K562 (cell line): ENCODE measurements at regions not wholly inside any gene's neighbourhood (a gene's known extent, or its start where the extent isn't known, plus 50 kb on each side); places are given as distances from the start of the nearest gene placed in this dataset.

Experiments used
- ATAC-seq: fragments of 200-7000 bp; cut with Tn5 transposase; 3 replicates; pipeline ENCODE4 v1.9.1; 2020; ENCODE audit warnings: moderate library complexity
- BruUV-seq: library from RNA; stranded (reverse); fragments of 400-500 nt; replicated peaks from 2 replicates; lab custom pipeline; 2021; lab: Mats Ljungman, UMichigan
- CTCF ChIA-PET: fragments of 300-600 bp; formaldehyde crosslinking; extraction: SDS; loops from one replicate; lab custom pipeline; 2021; ENCODE audit warnings: low intra/inter-chr PET ratio; lab: Yijun Ruan, JAX
- POLR2A ChIA-PET: fragments of 300-600, 350-650 bp; sonication (Branson Sonifier 250); formaldehyde crosslinking; extraction: SDS; loops from one replicate; lab custom pipeline; 2021; ENCODE audit warnings: antibody characterized with exemption, inconsistent platforms; lab: Yijun Ruan, JAX
- DNase-seq, 4 experiments: peaks; one replicate each; pipeline versions ENCODE4 v3.0.0 to v3.0.0-alpha.2; 2011 to 2018; ENCODE audit warnings: low spot score in 3 of 4, mixed read lengths in 3 of 4; ENCODE audit errors: extremely low read depth in 1 of 4
- FAIRE-seq: peaks from 2 replicates; lab custom pipeline; 2011; peaks lifted over from hg19 to GRCh38; lab: Jason Lieb, UNC
- H2AFZ ChIP-seq: 2 replicates; pipeline ENCODE4 v1.6.0; 2011; ENCODE audit warnings: low read depth, low read length, control low read depth, inconsistent platforms
- H3K27ac ChIP-seq: fragments of 200-600 bp; 3 replicates; pipeline ENCODE4 v1.8.0; 2011; ENCODE audit warnings: low read depth, mild to moderate bottlenecking, control low read depth, inconsistent platforms, low read length, moderate library complexity, mixed read lengths; ENCODE audit errors: extremely low read depth
- H3K27me3 ChIP-seq, 2 experiments: fragments of 300-600 bp in 1 of 2; 2 replicates in 1 of 2; 3 replicates in 1 of 2; pipeline versions ENCODE4 v1.6.0 to v1.8.0; 2011; ENCODE audit warnings: inconsistent platforms in 2 of 2, low read length in 2 of 2, mild to moderate bottlenecking in 1 of 2, mixed read lengths in 1 of 2, moderate library complexity in 1 of 2; ENCODE audit not compliant: control insufficient read depth in 2 of 2, insufficient read depth in 2 of 2
- H3K36me3 ChIP-seq: fragments of 300-600 bp; 3 replicates; pipeline ENCODE4 v1.8.0; 2011; ENCODE audit warnings: mild to moderate bottlenecking, low read length, inconsistent platforms; ENCODE audit not compliant: control insufficient read depth, insufficient read depth
- H3K4me1 ChIP-seq, 2 experiments: fragments of 200-600 bp in 1 of 2; replicated peaks in 1 of 2; 2 replicates in 1 of 2; 3 replicates in 1 of 2; pipeline versions ENCODE4 v1.5.1 to v1.8.0; 2011; ENCODE audit warnings: inconsistent platforms in 2 of 2, low read length in 2 of 2, mild to moderate bottlenecking in 1 of 2, mixed read lengths in 1 of 2, moderate library complexity in 1 of 2; ENCODE audit not compliant: control insufficient read depth in 2 of 2, insufficient read depth in 2 of 2
- H3K4me2 ChIP-seq: 2 replicates; pipeline ENCODE4 v1.6.1; 2011; ENCODE audit warnings: low read length, control low read depth, inconsistent platforms, mixed read lengths; ENCODE audit not compliant: insufficient read depth
- H3K4me3 ChIP-seq: fragments of 200-600 bp; sonication (generic), shearing (Covaris generic); 2 replicates; pipeline ENCODE4 v1.5.1; 2016; ENCODE audit warnings: control low read depth, inconsistent platforms
- H3K79me2 ChIP-seq: fragments of 200-600 bp; 3 replicates; pipeline ENCODE4 v1.8.0; 2011; ENCODE audit warnings: low read length, inconsistent platforms; ENCODE audit not compliant: control insufficient read depth, insufficient read depth
- H3K9ac ChIP-seq, 2 experiments: 2 replicates each; pipeline versions ENCODE4 v1.6.0 to v1.6.1; 2011; ENCODE audit warnings: low read depth in 2 of 2, low read length in 2 of 2, control low read depth in 1 of 2, inconsistent platforms in 1 of 2, mild to moderate bottlenecking in 1 of 2, mixed read lengths in 1 of 2; ENCODE audit not compliant: insufficient read depth in 1 of 2
- H3K9me1 ChIP-seq: one replicate; pipeline ENCODE4 v1.6.0; 2011; ENCODE audit warnings: inconsistent platforms, mild to moderate bottlenecking, low read length, moderate library complexity; ENCODE audit not compliant: control insufficient read depth, insufficient read depth
- H3K9me3 ChIP-seq: replicated peaks from 2 replicates; pipeline ENCODE4 v1.5.1; 2011; ENCODE audit warnings: low read depth, low read length, inconsistent platforms; ENCODE audit not compliant: control insufficient read depth, insufficient read depth
- H4K20me1 ChIP-seq: replicated peaks from 2 replicates; pipeline ENCODE4 v1.6.1; 2011; ENCODE audit warnings: low read length, inconsistent platforms, mixed read lengths; ENCODE audit not compliant: control insufficient read depth, insufficient read depth
- ADNP ChIP-seq: fragments of 200-800 bp; sonication (Bioruptor generic); IDR thresholded peaks from 2 replicates; pipeline ENCODE4 v1.6.1; 2016; ENCODE audit warnings: missing genetic modification characterization, missing compliant biosample characterization
- CEBPB ChIP-seq: fragments of 450-650 bp; IDR thresholded peaks from 2 replicates; pipeline ENCODE4 v1.6.1; 2016; ENCODE audit warnings: missing genetic modification characterization, missing compliant biosample characterization
- CREM ChIP-seq: IDR thresholded peaks from 2 replicates; pipeline ENCODE4 v1.6.1; 2014; ENCODE audit warnings: antibody characterized with exemption, low read depth
- KDM2B ChIP-seq: fragments of 250-450 bp; sonication (Bioruptor Pico); IDR thresholded peaks from 2 replicates; pipeline ENCODE4 v1.8.0; 2021; ENCODE audit warnings: mild to moderate bottlenecking, moderate library complexity
- NCOA2 ChIP-seq, 2 experiments: fragments of 450-650 bp; IDR thresholded peaks; 2 replicates each; pipeline ENCODE4 v1.6.1; 2018; ENCODE audit warnings: mild to moderate bottlenecking in 2 of 2, moderate library complexity in 1 of 2; ENCODE audit not compliant: partially characterized antibody in 2 of 2
- RBM17 ChIP-seq: fragments of 200-400 bp; formaldehyde crosslinking; IDR thresholded peaks from 2 replicates; pipeline ENCODE4 v1.6.1; 2017; ENCODE audit warnings: low read depth, mild to moderate bottlenecking, low read length, borderline replicate concordance
- ZBED1 ChIP-seq: IDR thresholded peaks from 2 replicates; pipeline ENCODE4 v1.6.1; 2014
- ZBTB17 ChIP-seq: fragments of 450-650 bp; formaldehyde crosslinking; IDR thresholded peaks from 2 replicates; pipeline ENCODE4 v1.4.0; 2020; ENCODE audit warnings: mild to moderate bottlenecking
- ZBTB34 ChIP-seq: fragments of 250-450 bp; sonication (Bioruptor Pico); IDR thresholded peaks from 2 replicates; pipeline ENCODE4 v1.8.0; 2021; ENCODE audit warnings: mild to moderate bottlenecking, moderate library complexity
- ZNF707 ChIP-seq: fragments of 250-450 bp; sonication (Bioruptor Pico); conservative IDR thresholded peaks from 2 replicates; pipeline ENCODE4 v1.8.0; 2022; ENCODE audit warnings: inconsistent platforms, mild to moderate bottlenecking, moderate library complexity
- WGBS: fragments of 100-300 bp; shearing (Covaris generic); methylation state at CpG from one replicate; pipeline ENCODE4 v1.1.6; 2016; ENCODE audit warnings: low coverage, mixed read lengths; ENCODE audit not compliant: insufficient coverage; ENCODE audit errors: missing lambda C conversion rate; 5-methylcytosine and 5-hydroxymethylcytosine counted together
- in situ Hi-C: fragments of 300-500 bp; cut with MboI; formaldehyde crosslinking; loops from 4 replicates; pipeline ENCODE4 v1.15.0; 2018; ENCODE audit warnings: inconsistent platforms, mixed read lengths
- intact Hi-C: fragments of 100-400 bp; cut with micrococcal nuclease; formaldehyde crosslinking; loops from 2 replicates; pipeline ENCODE4 v1.14.2; 2022
- TF ChIP-seq, protein P1 (sequence below): fragments of 250-450 bp; sonication (Bioruptor Pico); IDR thresholded peaks from 2 replicates; pipeline ENCODE4 v1.4.0; 2020; ENCODE audit warnings: mild to moderate bottlenecking
- TF ChIP-seq, protein P2 (sequence below): conservative IDR thresholded peaks from 2 replicates; pipeline ENCODE4 v1.6.1; 2011; ENCODE audit warnings: low read depth, mild to moderate bottlenecking, low read length; ENCODE audit not compliant: control insufficient read depth
- TF ChIP-seq, protein P3 (sequence below): fragments of 250-450 bp; sonication (Bioruptor Pico); IDR thresholded peaks from 2 replicates; pipeline ENCODE4 v1.5.0; 2022; ENCODE audit warnings: mild to moderate bottlenecking
- TF ChIP-seq, protein P4 (sequence below): sonication (generic); formaldehyde crosslinking; IDR thresholded peaks from 2 replicates; pipeline ENCODE4 v1.8.0; 2022; ENCODE audit warnings: missing genetic modification reagents, mild to moderate bottlenecking, borderline replicate concordance

GRCh38 chr11:27865105-27865504 lies 164.8 kb upstream of the BDNF start (continued):
- TF ChIP-seq, protein P1, sequence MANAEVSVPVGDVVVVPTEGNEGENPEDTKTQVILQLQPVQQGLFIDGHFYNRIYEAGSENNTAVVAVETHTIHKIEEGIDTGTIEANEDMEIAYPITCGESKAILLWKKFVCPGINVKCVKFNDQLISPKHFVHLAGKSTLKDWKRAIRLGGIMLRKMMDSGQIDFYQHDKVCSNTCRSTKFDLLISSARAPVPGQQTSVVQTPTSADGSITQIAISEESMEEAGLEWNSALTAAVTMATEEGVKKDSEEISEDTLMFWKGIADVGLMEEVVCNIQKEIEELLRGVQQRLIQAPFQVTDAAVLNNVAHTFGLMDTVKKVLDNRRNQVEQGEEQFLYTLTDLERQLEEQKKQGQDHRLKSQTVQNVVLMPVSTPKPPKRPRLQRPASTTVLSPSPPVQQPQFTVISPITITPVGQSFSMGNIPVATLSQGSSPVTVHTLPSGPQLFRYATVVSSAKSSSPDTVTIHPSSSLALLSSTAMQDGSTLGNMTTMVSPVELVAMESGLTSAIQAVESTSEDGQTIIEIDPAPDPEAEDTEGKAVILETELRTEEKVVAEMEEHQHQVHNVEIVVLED (CRISPR knock-in tag): no peak
- TF ChIP-seq KDM2B (CRISPR knock-in tag) (no peak), ZNF707 (CRISPR knock-in tag) (no peak), ZBTB17 (no peak), NCOA2 (IDR thresholded peaks at IDR 0.05; ENCODE audit: partially characterized antibody in 2 of 2) (no peak), CEBPB (no peak), RBM17 (no peak)
- TF ChIP-seq, protein P2, sequence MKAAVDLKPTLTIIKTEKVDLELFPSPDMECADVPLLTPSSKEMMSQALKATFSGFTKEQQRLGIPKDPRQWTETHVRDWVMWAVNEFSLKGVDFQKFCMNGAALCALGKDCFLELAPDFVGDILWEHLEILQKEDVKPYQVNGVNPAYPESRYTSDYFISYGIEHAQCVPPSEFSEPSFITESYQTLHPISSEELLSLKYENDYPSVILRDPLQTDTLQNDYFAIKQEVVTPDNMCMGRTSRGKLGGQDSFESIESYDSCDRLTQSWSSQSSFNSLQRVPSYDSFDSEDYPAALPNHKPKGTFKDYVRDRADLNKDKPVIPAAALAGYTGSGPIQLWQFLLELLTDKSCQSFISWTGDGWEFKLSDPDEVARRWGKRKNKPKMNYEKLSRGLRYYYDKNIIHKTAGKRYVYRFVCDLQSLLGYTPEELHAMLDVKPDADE: no peak

- in situ Hi-C loops (no loop called here), intact Hi-C loops (no loop called here)
- no peak overlapping the region for H3K4me3 ChIP-seq
- ChIA-PET POLR2A (interaction anchor here (0.6 kb wide), 1 partner anchor 100 kb away, joined by 3 read pairs; no protein-coding TSS in a partner anchor), CTCF (no interaction called here)
- H3K9me3 ChIP-seq: no peaks in the 10 kb centered on the region
- H3K36me3 ChIP-seq: no peaks in the 10 kb centered on the region
- H3K27ac ChIP-seq: no peak overlapping the region
- no peaks in the 10 kb centered on the region for H3K79me2 ChIP-seq
- no peak overlapping the region for H3K9ac ChIP-seq
- no peaks in the 10 kb centered on the region for H3K9me1 ChIP-seq
- no peaks in the 10 kb centered on the region for H4K20me1 ChIP-seq
- H3K4me2 ChIP-seq: no peak overlapping the region
- DNase-seq (no peak), ATAC-seq (no peak), FAIRE-seq (no peak)
- WGBS: 0% methylated on average over 1 of the region's 1 CpG
- no peaks in the 10 kb centered on the region for H3K4me1 ChIP-seq
- H3K27me3 ChIP-seq: no peaks in the 10 kb centered on the region
- no TSS peak for BruUV-seq
- no peak overlapping the region for H2AFZ ChIP-seq
- TF ChIP-seq ADNP (tag) (no peak), ZBTB34 (CRISPR knock-in tag) (no peak), ZBED1 (no peak), CREM (no peak)
- TF ChIP-seq, protein P3, sequence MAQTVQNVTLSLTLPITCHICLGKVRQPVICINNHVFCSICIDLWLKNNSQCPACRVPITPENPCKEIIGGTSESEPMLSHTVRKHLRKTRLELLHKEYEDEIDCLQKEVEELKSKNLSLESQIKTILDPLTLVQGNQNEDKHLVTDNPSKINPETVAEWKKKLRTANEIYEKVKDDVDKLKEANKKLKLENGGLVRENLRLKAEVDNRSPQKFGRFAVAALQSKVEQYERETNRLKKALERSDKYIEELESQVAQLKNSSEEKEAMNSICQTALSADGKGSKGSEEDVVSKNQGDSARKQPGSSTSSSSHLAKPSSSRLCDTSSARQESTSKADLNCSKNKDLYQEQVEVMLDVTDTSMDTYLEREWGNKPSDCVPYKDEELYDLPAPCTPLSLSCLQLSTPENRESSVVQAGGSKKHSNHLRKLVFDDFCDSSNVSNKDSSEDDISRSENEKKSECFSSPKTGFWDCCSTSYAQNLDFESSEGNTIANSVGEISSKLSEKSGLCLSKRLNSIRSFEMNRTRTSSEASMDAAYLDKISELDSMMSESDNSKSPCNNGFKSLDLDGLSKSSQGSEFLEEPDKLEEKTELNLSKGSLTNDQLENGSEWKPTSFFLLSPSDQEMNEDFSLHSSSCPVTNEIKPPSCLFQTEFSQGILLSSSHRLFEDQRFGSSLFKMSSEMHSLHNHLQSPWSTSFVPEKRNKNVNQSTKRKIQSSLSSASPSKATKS: no peak
- TF ChIP-seq, protein P4, sequence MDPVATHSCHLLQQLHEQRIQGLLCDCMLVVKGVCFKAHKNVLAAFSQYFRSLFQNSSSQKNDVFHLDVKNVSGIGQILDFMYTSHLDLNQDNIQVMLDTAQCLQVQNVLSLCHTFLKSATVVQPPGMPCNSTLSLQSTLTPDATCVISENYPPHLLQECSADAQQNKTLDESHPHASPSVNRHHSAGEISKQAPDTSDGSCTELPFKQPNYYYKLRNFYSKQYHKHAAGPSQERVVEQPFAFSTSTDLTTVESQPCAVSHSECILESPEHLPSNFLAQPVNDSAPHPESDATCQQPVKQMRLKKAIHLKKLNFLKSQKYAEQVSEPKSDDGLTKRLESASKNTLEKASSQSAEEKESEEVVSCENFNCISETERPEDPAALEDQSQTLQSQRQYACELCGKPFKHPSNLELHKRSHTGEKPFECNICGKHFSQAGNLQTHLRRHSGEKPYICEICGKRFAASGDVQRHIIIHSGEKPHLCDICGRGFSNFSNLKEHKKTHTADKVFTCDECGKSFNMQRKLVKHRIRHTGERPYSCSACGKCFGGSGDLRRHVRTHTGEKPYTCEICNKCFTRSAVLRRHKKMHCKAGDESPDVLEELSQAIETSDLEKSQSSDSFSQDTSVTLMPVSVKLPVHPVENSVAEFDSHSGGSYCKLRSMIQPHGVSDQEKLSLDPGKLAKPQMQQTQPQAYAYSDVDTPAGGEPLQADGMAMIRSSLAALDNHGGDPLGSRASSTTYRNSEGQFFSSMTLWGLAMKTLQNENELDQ: no peak
Observed at GRCh38 chr11:27864611-27865010, 164.4 kb upstream of the BDNF start.
